SK-N-SH (cell line): ENCODE measurements at regions not wholly inside any gene's neighbourhood (a gene's known extent, or its start where the extent isn't known, plus 50 kb on each side); places are given as distances from the start of the nearest gene placed in this dataset.

Experiments used
- CTCF ChIA-PET: fragments of 300-600, 350-600 bp; formaldehyde crosslinking; extraction: SDS; loops from one replicate; lab custom pipeline; 2021; lab: Yijun Ruan, JAX
- POLR2A ChIA-PET: fragments of 350-600 bp; sonication (Branson Sonifier 250); formaldehyde crosslinking; extraction: SDS; loops from one replicate; lab custom pipeline; 2020; ENCODE audit warnings: antibody characterized with exemption, inconsistent platforms; lab: Yijun Ruan, JAX
- DNase-seq: peaks from one replicate; pipeline ENCODE4 v3.0.0; 2012
- H2AFZ ChIP-seq: fragments of 200-600 bp; sonication (generic); 2 replicates; pipeline ENCODE4 v1.8.1; 2016; ENCODE audit warnings: antibody characterized with exemption, mild to moderate bottlenecking, low read depth
- H3F3A ChIP-seq: fragments of 200-600 bp; sonication (generic); replicated peaks from 2 replicates; pipeline ENCODE3; 2016; ENCODE audit warnings: antibody characterized with exemption, mild to moderate bottlenecking; ENCODE audit not compliant: insufficient read depth
- H3K27ac ChIP-seq, 2 experiments: fragments of 200-500 bp in 1 of 2; fragments of 200-600 bp in 1 of 2; sonication (Bioruptor generic) in 1 of 2; sonication (generic), shearing (Covaris generic) in 1 of 2; 2 replicates each; pipeline versions ENCODE4 v1.5.1 to v1.6.1; 2014 to 2016; ENCODE audit warnings: low read depth in 2 of 2, inconsistent platforms in 1 of 2, low read length in 1 of 2, mild to moderate bottlenecking in 1 of 2, mixed read lengths in 1 of 2
- H3K27me3 ChIP-seq: fragments of 200-600 bp; sonication (generic), shearing (Covaris generic); 2 replicates; pipeline ENCODE4 v1.6.1; 2016; ENCODE audit warnings: mixed run types; ENCODE audit not compliant: insufficient read depth
- H3K36me3 ChIP-seq, 2 experiments: fragments of 200-500 bp in 1 of 2; fragments of 200-600 bp in 1 of 2; sonication (Bioruptor generic) in 1 of 2; sonication (generic) in 1 of 2; replicated peaks in 1 of 2; 2 replicates each; pipeline versions ENCODE3 to v1.5.1; 2014 to 2016; ENCODE audit warnings: low read length in 1 of 2, mild to moderate bottlenecking in 1 of 2; ENCODE audit not compliant: insufficient read depth in 2 of 2, control insufficient read depth in 1 of 2
- H3K4me1 ChIP-seq, 2 experiments: fragments of 200-500 bp in 1 of 2; fragments of 200-600 bp in 1 of 2; sonication (Bioruptor generic) in 1 of 2; sonication (generic), shearing (Covaris generic) in 1 of 2; 2 replicates each; pipeline versions ENCODE4 v1.5.1 to v1.6.1; 2014 to 2016; ENCODE audit warnings: low read depth in 1 of 2, low read length in 1 of 2, mixed run types in 1 of 2; ENCODE audit not compliant: insufficient read depth in 2 of 2, control insufficient read depth in 1 of 2
- H3K4me2 ChIP-seq: fragments of 200-600 bp; sonication (generic), shearing (Covaris generic); 2 replicates; pipeline ENCODE4 v1.6.1; 2017; ENCODE audit warnings: mixed run types
- H3K4me3 ChIP-seq, 2 experiments: fragments of 200-500 bp in 1 of 2; fragments of 200-600 bp in 1 of 2; sonication (Bioruptor generic) in 1 of 2; sonication (generic), shearing (Covaris generic) in 1 of 2; 2 replicates each; pipeline versions ENCODE4 v1.5.1 to v1.8.1; 2014 to 2016; ENCODE audit warnings: low read depth in 2 of 2, inconsistent platforms in 1 of 2, low read length in 1 of 2, mild to moderate bottlenecking in 1 of 2, mixed read lengths in 1 of 2, moderate library complexity in 1 of 2
- H3K79me2 ChIP-seq: fragments of 200-600 bp; sonication (generic); 2 replicates; pipeline ENCODE4 v1.8.1; 2017; ENCODE audit warnings: mild to moderate bottlenecking; ENCODE audit not compliant: insufficient read depth
- H3K9ac ChIP-seq: fragments of 200-600 bp; sonication (generic); 2 replicates; pipeline ENCODE4 v1.6.1; 2017; ENCODE audit warnings: mixed run types
- H3K9me2 ChIP-seq: fragments of 200-600 bp; sonication (generic); 2 replicates; pipeline ENCODE4 v1.6.1; 2017; ENCODE audit warnings: mixed run types
- H3K9me3 ChIP-seq: fragments of 200-600 bp; sonication (generic); 2 replicates; pipeline ENCODE4 v1.6.1; 2017; ENCODE audit warnings: mixed run types, mild to moderate bottlenecking, moderate library complexity
- H4K20me1 ChIP-seq: fragments of 200-600 bp; sonication (generic); 2 replicates; pipeline ENCODE4 v1.6.1; 2017; ENCODE audit warnings: mild to moderate bottlenecking, mixed run types; ENCODE audit not compliant: insufficient read depth
- CHD2 ChIP-seq: fragments of 150-350 bp; IDR thresholded peaks from 2 replicates; pipeline ENCODE4 v1.6.1; 2018; ENCODE audit warnings: low read length; ENCODE audit not compliant: partially characterized antibody
- CTCF ChIP-seq: fragments of 200-600 bp; sonication (generic); IDR thresholded peaks from 2 replicates; pipeline ENCODE4 v1.6.1; 2017; ENCODE audit warnings: antibody characterized with exemption, mild to moderate bottlenecking, moderate library complexity
- EP300 ChIP-seq, 2 experiments: IDR thresholded peaks; 2 replicates each; pipeline versions ENCODE4 v1.4.0 to v1.6.1; 2012; ENCODE audit warnings: borderline replicate concordance in 1 of 2, low read depth in 1 of 2, low read length in 1 of 2
- IRF3 ChIP-seq: fragments of 150-350 bp; IDR thresholded peaks from 2 replicates; pipeline ENCODE4 v1.6.1; 2016; ENCODE audit warnings: mild to moderate bottlenecking, low read depth, low read length
- JUND ChIP-seq: IDR thresholded peaks from 2 replicates; pipeline ENCODE4 v1.4.0; 2012
- MXI1 ChIP-seq: IDR thresholded peaks from 2 replicates; pipeline ENCODE4 v1.6.1; 2012; ENCODE audit warnings: mild to moderate bottlenecking, low read depth, low read length, improper control_type of control experiment
- NFIC ChIP-seq: IDR thresholded peaks from 2 replicates; pipeline ENCODE4 v1.4.0; 2012; ENCODE audit warnings: borderline replicate concordance
- NRF1 ChIP-seq: IDR thresholded peaks from 2 replicates; pipeline ENCODE4 v1.6.1; 2012; ENCODE audit warnings: low read depth, mild to moderate bottlenecking, low read length
- PBX3 ChIP-seq: IDR thresholded peaks from 2 replicates; pipeline ENCODE4; 2012
- RCOR1 ChIP-seq: fragments of 150-350 bp; IDR thresholded peaks from 2 replicates; pipeline ENCODE4 v1.6.1; 2017; ENCODE audit warnings: antibody characterized with exemption, low read length
- RFX5 ChIP-seq: IDR thresholded peaks from 2 replicates; pipeline ENCODE4 v1.6.1; 2012; ENCODE audit warnings: mild to moderate bottlenecking, improper control_type of control experiment, low read length
- TAF1 ChIP-seq: IDR thresholded peaks from 2 replicates; pipeline ENCODE4 v1.6.1; 2012; ENCODE audit warnings: low read depth, mild to moderate bottlenecking, low read length, moderate library complexity, borderline replicate concordance
- USF1 ChIP-seq: IDR thresholded peaks from 2 replicates; pipeline ENCODE4 v1.4.0; 2012; ENCODE audit warnings: low read depth, borderline replicate concordance
- ZBTB33 ChIP-seq: IDR thresholded peaks from 2 replicates; pipeline ENCODE4 v1.4.0; 2012; ENCODE audit warnings: low read depth, borderline replicate concordance
- WGBS: methylation state at CpG from one replicate; pipeline ENCODE4 v1.1.6; 2017; ENCODE audit warnings: low lambda C conversion rate; 5-methylcytosine and 5-hydroxymethylcytosine counted together

GRCh38 chr16:62545039-62545438, 508.8 kb upstream of the CDH8 start:
- Histone ChIP-seq H3K27me3 (no peaks in the 10 kb centered on the region), H3K9me2 (no peaks in the 10 kb centered on the region), H3K9me3 (no peaks in the 10 kb centered on the region), H2AFZ (no peak overlapping the region), H3F3A (no peaks in the 10 kb centered on the region), H3K9ac (no peak overlapping the region), H3K4me3 (no peak overlapping the region), H3K79me2 (no peaks in the 10 kb centered on the region), H3K4me1 (no peaks in the 10 kb centered on the region), H3K27ac (no peak overlapping the region), H3K36me3 (no peaks in the 10 kb centered on the region), H3K4me2 (no peak overlapping the region), H4K20me1 (no peaks in the 10 kb centered on the region)
- TF ChIP-seq RFX5: no peak
- TF ChIP-seq PBX3: no peak
- TF ChIP-seq MXI1: no peak
- no peak for TF ChIP-seq ZBTB33
- TF ChIP-seq IRF3: no peak
- no peak for TF ChIP-seq RCOR1
- TF ChIP-seq EP300 (IDR thresholded peaks at IDR 0.05; ENCODE audit: borderline replicate concordance in 1 of 2, low read depth in 1 of 2, low read length in 1 of 2): no peak
- no peak for TF ChIP-seq USF1
- TF ChIP-seq JUND: no peak
- TF ChIP-seq NFIC: no peak
- TF ChIP-seq NRF1: no peak
- ChIA-PET POLR2A (no interaction called here), CTCF (interaction anchor here (1.4 kb wide), 1 partner anchor 27 kb away, joined by 4 read pairs; no protein-coding TSS in a partner anchor)
- no peak for DNase-seq

GRCh38 chr16:62543516-62543915, 507.3 kb upstream of the CDH8 start:
- Histone ChIP-seq H3K79me2 (no peaks in the 10 kb centered on the region), H4K20me1 (no peaks in the 10 kb centered on the region), H3K4me2 (no peak overlapping the region), H3K9me2 (no peaks in the 10 kb centered on the region)
- 47% methylated on average over 1 of the region's 1 CpG for WGBS
- no peak for TF ChIP-seq CTCF
- TF ChIP-seq TAF1: no peak
- TF ChIP-seq NFIC: no peak
- no peak for TF ChIP-seq CHD2
- TF ChIP-seq, all 33 proteins: peak for 0
- Histone ChIP-seq H2AFZ (no peak overlapping the region), H3K4me3 (no peak overlapping the region), H3F3A (no peaks in the 10 kb centered on the region), H3K27ac (no peak overlapping the region), H3K36me3 (no peaks in the 10 kb centered on the region), H3K9ac (no peak overlapping the region), H3K27me3 (no peaks in the 10 kb centered on the region), H3K4me1 (no peaks in the 10 kb centered on the region), H3K9me3 (no peaks in the 10 kb centered on the region)
- POLR2A ChIA-PET: no interaction called here
- CTCF ChIA-PET: no interaction called here
- no peak for DNase-seq
